Stimulated activated CD4-positive, alpha-beta T cell treated with anti-CD3 and anti-CD28 coated beads, Interleukin-1b, Interleukin-23, amount 100 ng/mL, for 4 hours (primary cell): ENCODE measurements at regions not wholly inside any gene's neighbourhood (a gene's known extent, or its start where the extent isn't known, plus 50 kb on each side); places are given as distances from the start of the nearest gene placed in this dataset.

Source experiments
- DNase-seq, 2 donors: peaks; one replicate each; pipeline ENCODE4 v3.0.0-alpha.2; 2020; ENCODE audit warnings: low read depth in 2 of 2

DNA sequence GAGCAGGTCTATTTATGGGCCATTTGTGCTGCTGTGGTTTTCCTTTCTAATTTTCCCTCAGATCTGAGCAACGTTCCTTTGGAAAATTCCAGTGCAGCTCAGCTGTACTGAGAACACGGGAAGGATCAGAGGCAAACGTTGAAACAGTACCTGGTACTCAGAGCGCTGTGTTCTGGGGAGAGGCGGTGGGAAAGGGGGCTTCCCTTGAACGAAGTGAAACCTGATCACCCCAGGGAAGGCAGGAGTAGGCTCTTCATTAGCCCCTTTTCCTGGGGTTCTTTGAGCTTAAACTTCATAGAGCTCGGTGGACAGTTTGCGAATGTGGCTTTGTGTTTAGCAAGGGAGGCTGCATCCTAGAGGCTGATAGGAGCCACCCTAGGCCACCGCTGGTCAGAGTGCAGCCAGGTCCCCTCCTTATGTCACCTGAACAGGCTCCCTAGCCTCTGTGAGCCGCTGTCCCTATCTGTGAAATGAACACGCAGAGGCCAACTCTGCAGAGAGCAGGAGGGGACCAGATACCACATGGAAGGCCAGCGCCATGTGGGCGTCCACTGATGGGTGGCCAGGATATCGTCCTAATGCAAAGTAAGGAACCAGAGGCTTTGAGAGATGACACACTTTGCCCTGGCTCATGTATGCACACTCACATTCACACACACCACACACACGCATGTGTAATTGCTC is 1464.8 kb downstream of the BRD1 start:
- no peak for DNase-seq

DNA sequence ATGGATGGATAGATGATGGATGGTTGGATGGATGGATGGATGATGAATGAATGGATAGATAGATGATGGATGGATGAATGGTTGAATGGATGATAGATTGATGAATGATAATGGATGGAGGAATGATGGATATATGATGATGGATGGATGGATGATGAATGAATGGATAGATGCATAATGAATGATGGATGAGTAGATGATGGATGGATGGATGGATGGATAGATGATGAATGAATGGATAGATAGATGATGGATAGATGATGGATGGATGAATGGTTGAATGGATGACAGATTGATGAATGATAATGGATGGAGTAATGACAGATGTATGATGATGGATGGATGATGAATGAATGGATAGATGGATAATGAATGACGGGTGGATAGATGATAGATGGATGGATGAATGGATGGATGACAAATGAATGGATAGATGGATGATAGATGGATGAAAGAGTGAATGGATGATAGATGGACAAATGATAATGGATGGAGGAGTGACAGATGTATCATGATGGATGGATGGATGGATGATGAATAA is 1466.5 kb downstream of the BRD1 start:
- DNase-seq = no peak

DNA sequence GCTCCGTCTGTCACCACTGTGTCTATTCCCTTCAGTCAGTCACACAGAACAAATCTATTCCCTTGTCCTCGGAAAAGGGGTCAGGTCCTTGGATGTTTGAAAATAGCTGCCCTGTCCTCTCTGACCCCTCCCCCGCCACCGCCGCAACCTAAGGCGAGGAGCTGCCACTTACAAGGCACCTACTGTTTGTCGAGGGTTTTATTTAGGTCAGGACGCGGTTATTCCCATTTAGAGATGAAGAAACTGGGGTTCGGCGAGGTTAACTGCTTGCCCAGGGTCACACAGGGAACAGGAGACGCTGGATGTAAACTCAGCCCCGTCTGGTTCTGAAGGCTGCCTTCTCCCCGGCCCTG is 1468.1 kb downstream of the BRD1 start:
- DNase-seq = no peak

DNA sequence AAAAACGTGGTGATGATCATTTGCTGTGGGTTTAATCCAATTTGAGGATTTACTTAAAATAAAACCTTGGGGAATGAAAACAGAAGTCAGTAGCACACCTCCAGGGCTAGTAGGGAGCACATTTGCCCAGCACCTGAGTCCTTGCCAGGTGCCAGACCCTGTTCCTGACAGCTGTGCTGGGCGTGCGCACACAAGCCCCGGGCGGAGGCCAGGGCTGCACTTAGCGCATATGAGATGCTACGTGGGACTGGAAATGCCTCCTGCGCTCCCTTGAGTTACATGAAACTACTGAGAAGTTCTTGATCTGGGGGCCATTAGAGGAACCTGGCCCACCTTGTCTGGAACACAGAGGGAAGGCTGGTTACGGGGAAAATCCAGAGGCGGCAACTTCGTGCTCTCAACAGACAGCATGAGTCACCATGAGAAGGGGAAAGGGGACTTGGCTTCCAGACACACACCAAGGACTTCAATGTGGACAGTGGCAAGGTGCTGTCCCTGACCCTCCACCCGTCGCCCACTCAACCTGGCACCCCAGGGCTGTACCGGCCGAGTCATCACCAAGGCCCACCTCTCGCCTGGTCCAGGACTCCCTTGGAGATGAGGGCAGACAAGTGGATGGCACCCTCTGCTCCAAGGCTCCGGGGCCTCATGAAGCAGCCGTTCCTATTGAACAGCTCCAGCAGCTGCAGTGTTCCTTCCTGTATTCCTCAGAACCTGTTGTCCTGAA is 1468.6 kb downstream of the BRD1 start:
- no peak for DNase-seq

DNA sequence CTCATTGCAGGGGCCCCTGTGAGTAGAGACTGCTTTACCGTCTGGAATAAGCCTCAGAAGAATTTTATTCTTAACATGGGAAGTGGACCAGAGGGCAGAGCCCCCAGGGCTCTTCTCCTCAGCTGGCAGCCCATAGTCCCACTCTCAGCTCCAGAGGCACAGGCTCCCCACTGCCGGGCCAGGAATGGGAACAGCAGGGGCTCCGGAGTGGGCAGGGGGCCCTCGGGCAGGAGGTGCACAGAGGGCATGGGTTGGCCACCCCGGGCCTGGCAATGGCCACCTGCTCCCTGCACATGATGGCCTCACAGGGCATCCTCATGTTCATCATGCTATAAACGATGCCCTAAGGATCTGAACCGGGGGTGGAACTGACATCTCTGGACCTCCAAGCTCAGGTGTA is 1469.7 kb downstream of the BRD1 start:
- no peak for DNase-seq

DNA sequence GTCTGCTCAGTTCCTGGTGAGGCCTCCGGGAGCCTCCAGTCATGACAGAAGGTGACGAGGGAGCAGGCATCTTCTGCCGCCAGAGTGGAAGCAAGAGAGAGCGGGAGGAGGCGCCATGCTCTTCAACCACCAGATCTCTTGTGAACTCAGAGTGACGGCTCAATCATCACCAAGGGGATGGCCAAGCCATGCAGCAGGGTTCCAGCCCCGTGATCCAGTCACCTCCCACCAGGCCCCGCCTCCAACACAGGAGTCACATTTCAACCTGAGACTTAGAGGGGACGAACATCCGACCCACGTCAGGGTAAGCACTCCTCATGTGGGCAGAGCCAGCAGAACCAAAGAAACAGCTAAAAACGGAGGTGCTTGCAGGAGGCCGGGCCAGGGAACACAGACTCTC is 1470.5 kb downstream of the BRD1 start:
- DNase-seq = no peak

DNA sequence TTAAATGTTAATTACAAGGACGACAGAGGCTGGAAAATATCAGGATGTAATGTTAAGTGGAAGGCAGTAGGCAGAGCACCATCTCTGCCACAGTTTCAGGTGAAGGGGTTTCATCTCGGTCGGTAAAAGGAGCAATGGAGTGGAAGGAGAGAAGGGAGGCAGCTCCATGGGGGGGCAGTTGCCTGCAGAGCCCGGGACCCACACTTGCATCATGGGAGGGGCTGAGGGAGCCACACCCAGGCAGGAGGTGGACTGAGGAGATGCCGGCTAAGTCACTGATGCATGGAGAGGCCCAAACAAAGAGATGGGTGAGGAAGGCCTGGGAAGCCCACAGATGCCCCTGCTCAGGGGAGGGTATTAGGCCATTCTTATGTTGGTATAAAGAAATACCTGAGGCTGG is 1470.9 kb downstream of the BRD1 start:
- no peak for DNase-seq

DNA sequence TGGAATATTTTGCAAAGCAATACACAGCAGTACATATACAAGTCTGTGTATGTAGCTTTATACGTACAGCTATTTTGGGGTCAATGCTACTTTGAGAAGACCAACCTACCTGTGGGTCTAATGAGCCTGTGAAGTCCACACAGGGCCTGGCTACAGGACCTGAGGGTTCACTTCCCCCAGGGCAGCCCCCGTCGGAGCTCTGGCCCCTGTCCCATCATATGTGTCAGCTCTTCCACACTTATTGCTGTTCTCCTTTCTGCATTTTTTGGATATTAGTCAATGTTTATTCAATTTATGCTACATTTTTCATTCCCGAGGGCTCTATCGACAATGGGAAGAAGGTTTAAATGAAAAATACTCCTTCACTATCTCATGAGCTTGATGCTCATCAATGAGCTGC is 1473.6 kb downstream of the BRD1 start:
- DNase-seq = no peak

DNA sequence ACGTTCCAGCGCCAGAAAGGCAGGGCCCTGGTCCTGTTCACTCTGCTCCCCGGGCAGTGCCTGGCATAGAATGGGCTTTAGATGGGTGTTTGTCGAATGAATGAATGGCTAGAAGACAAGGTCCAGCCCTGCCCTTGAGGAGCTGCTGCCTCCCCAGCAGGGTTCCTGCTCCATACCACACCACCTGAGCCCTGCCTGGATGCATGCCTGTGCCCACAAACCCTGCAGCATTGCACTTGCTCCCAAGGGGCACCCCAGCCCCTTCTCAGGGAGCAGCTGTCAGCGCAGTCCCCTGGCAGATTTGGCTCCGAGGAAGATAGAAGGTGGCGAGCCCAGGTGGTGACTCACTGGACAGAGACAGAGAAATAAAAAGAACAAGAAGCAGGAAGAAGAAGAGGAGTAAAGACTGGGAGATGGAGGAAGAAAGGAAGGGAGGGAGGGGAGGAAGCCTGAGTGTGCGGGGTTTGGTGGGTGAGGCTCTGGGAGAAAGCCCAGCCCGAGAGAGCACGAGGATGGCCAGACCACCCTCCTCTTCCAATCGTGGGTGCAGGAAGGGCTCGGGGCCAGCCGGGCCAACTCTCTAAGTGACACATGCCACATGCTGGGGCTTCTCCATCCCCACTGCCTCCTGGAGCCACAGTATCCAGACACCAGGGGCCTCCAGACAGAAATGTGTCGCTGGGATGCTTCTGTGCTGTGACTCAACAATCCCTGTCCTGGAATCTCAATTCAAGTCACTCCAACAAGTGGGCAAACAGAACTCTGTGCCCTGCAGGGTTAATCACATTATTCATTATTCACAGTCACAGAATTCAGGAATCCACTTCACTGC is 1474.3 kb downstream of the BRD1 start:
- DNase-seq = no peak

DNA sequence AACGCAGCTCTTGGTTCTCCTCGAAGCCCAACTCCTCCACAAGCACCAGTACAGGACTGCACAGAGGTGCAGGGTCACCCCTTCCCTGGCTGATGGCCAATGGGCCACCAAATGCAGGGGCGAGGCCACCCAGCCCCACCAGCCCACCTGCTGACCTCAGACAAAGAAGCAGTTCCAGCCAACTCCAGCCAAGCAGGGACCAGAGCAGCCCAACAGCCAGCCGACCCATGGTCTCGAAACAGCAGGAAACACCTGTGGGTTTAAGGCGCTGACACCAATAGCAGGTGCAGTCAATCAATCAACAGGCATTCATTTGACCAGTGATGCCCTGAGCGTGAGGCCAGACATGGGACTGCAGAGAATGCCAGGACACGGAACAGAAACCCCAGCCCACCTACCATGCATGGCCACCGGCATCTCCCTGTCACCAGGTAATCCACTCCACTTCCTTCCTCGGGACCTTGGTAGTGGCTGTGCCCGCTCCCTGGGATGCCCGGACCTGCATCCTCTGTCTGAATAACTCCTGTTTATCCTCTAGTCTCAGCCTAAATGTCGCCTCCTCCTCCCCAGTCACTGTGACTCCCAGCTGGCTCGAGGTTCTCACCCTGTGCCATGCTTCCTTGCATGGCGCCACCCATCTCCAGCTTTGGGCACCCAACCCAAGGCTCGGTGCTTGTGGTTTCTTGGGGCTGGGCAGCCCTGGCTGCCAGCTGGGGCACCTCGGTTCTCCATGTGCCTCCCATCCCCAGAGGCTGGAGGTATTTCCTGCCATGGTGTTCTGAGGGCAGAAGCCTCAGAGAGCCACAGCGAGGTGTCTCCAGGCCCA is 1475.4 kb downstream of the BRD1 start:
- no peak for DNase-seq

DNA sequence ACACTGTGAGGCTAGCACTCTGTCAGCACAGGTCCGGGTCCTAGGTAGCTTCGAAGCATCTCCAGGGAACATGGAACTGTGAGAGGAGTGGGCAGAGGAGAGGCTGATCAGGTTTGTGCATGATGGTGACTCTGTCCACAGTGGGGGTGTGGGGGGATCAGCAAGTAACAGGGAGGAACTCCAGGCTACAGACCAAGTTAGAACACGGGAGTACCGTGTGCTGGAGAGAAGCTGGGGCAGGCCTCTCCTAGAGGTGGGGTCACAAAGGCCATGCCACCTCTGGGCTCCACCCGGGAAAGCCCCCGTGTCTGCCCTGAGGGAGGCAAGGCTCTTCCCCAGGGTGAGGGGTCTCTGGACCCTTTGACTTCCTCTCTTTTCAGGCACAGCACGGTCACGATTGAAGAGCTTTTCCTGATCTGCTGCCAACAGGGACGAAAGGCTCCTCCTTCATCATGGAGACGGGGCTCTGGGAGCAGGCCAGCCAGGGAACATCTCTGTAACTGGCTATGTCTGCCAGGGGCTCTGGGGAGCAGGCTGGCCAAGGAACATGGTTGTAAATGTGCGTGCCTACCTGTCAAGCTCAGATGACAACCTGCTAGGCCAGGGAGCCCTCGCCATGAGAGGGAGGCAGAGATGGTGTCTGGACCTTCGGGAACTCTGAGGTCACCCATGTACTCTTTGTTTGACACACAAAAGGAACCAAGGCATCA is 1476.1 kb downstream of the BRD1 start:
- no peak for DNase-seq

DNA sequence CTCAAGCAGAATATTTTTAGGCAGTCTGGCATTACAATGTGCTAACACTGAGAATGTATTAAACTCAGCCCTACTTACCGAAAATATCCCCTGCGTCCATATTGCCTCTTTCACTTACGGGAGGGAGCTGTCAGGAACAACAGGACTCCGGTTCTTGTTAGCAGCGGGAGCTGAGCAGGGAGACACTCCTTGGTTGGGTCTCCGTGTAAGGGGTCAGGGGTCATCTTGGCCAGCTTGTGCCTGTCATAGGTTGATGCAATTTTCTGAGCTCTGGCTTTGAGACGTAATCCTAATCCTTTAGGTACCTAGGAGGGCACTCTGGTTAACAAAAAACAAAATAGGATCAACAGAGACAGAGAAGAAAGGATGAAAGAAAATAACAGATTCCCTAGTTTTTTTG is 1477.2 kb downstream of the BRD1 start:
- DNase-seq = no peak

DNA sequence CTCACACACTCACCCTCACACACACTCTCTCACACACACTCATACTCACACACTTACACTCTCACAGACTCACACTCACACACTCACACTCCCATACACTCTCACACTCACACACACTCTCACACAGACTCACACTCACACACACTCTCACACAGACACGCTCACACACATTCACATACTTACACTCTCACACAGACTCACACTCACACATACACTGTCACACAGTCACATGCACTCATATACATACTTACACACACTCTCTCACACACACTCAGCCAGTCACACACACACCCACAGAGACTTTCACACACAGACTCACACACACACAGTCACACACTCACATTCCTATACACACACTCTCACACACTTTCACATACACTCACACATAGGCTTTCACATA is 1478.8 kb downstream of the BRD1 start:
- no peak for DNase-seq

DNA sequence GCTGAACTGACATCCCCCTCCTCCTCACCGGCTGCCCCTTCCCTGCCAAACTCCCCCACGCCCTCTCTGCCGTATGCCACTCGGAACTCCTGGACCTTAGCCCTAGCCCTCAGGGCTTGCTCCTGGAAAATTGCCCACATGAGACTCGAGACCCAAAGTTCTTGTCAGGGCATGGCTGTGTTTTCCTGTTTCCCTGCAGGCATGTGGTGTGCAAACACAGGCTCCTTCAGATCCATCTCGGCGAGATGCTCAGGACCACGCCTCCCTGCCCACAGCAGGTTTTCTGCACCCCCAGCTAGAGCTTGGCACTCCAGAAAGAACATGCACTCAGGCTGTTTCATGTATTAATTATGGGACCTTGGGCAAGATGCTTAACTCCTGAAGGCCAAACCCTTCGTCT is 1480.4 kb downstream of the BRD1 start:
- no peak for DNase-seq

DNA sequence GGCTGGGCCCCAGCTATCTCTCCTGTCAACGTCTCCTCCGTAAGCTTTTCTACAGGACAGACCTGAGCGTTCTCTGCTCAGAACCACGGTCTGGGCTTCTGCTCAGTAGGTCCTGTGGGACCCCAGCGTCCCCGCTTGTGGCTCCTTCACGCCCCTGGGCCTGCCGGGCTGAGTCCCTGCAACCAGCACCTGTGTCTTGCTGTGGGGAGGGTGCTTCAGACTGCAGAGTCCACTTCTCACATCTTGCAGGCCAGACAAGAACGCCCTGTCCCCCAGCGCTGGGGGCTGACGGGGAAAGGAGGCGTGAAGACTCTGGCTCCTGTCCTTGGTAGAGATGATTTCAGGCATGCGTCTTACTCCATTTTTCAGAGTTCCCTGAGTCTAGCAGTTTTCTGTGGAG is 1480.8 kb downstream of the BRD1 start:
- no peak for DNase-seq

DNA sequence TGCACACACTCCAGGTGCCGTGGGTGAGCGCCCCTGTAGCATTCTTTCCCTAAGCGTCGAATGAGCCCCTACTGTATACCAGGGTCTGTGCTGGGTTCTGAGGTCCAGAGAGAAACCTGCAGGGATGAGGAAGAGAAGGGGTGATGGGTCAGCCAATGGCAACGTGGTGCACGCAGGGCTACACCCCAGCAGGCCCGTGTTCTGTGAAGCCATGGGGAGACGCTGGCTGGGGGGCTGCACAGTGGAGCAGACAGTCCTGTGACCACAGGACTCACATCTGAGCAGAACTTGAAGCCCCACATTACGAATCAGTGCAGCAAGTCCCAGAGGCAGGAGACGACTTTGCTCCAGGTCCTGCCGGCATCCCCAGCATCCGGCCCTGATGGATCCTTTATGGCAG is 1481.4 kb downstream of the BRD1 start:
- no peak for DNase-seq

DNA sequence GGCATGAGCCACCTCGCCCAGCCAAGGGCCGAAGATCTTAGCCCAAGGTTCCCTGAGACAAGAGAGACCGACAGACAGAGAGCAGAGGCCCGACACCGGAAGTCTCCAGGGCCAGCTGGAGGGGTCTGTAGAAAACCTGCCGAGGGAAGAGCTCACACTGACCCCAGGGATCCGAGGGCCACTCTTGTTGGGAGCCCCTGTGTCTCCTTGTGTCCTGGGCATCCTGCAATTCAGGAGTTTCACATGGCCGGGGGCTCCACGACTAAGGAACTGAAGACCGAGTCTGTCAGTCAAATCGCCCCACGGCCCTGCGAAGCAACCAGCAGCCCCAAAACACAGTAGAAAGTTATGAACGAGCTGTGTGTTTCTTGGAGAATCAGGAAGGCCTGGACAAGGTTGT is 1482.0 kb downstream of the BRD1 start:
- DNase-seq = no peak

DNA sequence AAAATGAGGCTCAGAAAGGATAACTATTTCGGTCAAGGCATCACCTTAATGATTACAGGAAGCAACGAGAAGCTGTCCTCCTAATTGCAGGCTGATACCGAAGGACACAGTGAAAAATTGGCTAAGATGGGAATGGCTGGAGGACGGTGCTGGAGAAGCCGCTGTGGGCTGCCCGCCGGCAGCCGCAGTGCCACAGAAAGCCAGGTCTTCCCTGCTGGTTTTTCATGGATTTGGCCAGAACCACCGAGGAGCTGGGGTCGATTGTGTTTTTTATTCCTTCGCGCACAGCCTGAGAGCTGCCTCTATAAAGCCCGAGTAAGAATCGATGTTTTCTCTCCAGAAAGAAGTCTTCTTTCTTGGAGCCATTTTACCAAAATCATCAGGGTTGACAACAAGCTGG is 1484.2 kb downstream of the BRD1 start:
- no peak for DNase-seq

DNA sequence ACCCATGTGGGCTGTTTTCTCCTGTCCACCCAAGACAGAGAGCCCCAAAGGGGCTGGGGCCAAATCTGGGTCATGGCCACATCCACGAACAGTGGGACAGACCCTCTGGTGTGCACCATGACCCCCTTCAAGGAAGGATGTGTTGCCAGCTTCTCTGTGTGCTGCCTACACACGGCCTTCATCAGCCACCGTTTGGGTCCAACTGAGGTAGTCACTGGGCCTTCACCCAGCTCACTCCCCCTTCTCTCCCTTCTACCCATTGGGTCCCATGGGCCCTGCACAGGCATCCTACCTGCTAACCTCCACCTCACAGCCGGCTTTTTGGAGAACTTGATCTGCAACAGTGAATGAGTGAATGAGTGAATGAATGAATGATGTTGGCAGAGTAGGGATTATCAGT is 1484.9 kb downstream of the BRD1 start:
- DNase-seq = no peak

DNA sequence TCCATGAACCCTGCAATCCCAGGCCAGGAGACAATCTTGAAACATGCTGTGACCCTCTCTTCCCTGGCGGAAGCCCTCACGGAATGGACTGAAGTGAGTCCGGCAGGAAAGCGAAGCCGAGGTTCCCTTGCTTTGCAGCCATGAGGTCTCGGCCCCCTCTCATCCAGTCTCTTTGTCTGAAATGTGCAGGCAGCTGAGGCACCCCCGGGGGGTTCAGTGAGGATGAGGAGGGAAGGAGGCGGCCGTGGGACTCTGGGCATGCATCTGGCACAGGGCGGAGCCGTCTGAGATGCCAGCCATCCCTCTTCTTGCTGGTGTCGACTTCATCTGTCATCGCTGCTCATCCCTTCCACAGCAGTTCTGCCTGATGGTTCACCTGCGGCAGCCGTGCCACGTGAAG is 1485.7 kb downstream of the BRD1 start:
- no peak for DNase-seq
